ENCODE measurements at regions not wholly inside any gene's neighbourhood (a gene's known extent, or its start where the extent isn't known, plus 50 kb on each side); places are given as distances from the start of the nearest gene placed in this dataset.

GRCh38 chr17:72187556-72187955, 66.7 kb downstream of the SOX9 start:
- H3K27ac ChIP-seq, result no peak overlapping the region
- intact Hi-C loops (cut with DNase I), result no loop called here
- no peaks in the 10 kb centered on the region for H3K4me1 ChIP-seq (replicated peaks in 1 of 2)
- no peaks in the 10 kb centered on the region for H3K9me3 ChIP-seq (replicated peaks in 1 of 3)
- 48 to 67% (median 52%) methylated on average over 5 to 8 of the region's 8 CpGs for WGBS, 4 donors
- DNase-seq, result peak in 5 of 7 donors; percentile 13 to 57 (median 27)
- no peak for TF ChIP-seq POLR2A (IDR thresholded peaks at IDR 0.05)
- no peak for TF ChIP-seq CTCF (IDR thresholded peaks at IDR 0.05)
- H3K27me3 ChIP-seq, result no peaks in the 10 kb centered on the region
- H3K4me3 ChIP-seq, result no peak overlapping the region
- H3K36me3 ChIP-seq (replicated peaks in 1 of 2), result no peaks in the 10 kb centered on the region

- TF ChIP-seq CTCF (IDR thresholded peaks at IDR 0.05) (no peak), POLR2A (IDR thresholded peaks at IDR 0.05) (no peak)
- no peak for DNase-seq
- H3K4me3 ChIP-seq, result no peak overlapping the region
- intact Hi-C loops (cut with DNase I), result no loop called here
- H3K27me3 ChIP-seq, result no peaks in the 10 kb centered on the region
- H3K9me3 ChIP-seq (replicated peaks in 1 of 3), result no peaks in the 10 kb centered on the region
- no peaks in the 10 kb centered on the region for H3K4me1 ChIP-seq (replicated peaks in 1 of 2)
- WGBS, 4 donors, result 84 to 96% (median 92%) methylated on average over 2 of the region's 2 CpGs
- H3K36me3 ChIP-seq (replicated peaks in 1 of 2), result no peaks in the 10 kb centered on the region
- H3K27ac ChIP-seq, result no peak overlapping the region
Observed at GRCh38 chr17:72188801-72189200, 68.0 kb downstream of the SOX9 start.

GRCh38 chr17:72189768-72190593, 69.2 kb downstream of the SOX9 start:
- Histone ChIP-seq H3K27me3 (no peaks in the 10 kb centered on the region), H3K27ac (no peak overlapping the region), H3K36me3 (replicated peaks in 1 of 2) (no peaks in the 10 kb centered on the region), H3K4me1 (replicated peaks in 1 of 2) (no peaks in the 10 kb centered on the region), H3K4me3 (no peak overlapping the region), H3K9me3 (replicated peaks in 1 of 3) (no peaks in the 10 kb centered on the region)
- intact Hi-C loops (cut with DNase I), result no loop called here
- no peak for DNase-seq
- no peak for TF ChIP-seq POLR2A (IDR thresholded peaks at IDR 0.05)
- WGBS, 4 donors, result 62 to 81% (median 67%) methylated on average over 5 of the region's 5 CpGs

GRCh38 chr17:72191356-72191755, 70.5 kb downstream of the SOX9 start:
- H3K27ac ChIP-seq, result peak overlapping the region in 1 of 5 donors; percentile 23
- 66 to 81% (median 75%) methylated on average over 5 of the region's 5 CpGs for WGBS, 4 donors
- H3K36me3 ChIP-seq (replicated peaks in 1 of 2), result no peaks in the 10 kb centered on the region
- intact Hi-C loops (cut with DNase I), result no loop called here
- H3K9me3 ChIP-seq (replicated peaks in 1 of 3), result no peaks in the 10 kb centered on the region
- H3K4me3 ChIP-seq, result no peak overlapping the region
- no peak for TF ChIP-seq CTCF (IDR thresholded peaks at IDR 0.05)
- no peak for TF ChIP-seq POLR2A (IDR thresholded peaks at IDR 0.05)
- no peaks in the 10 kb centered on the region for H3K4me1 ChIP-seq (replicated peaks in 1 of 2)
- H3K27me3 ChIP-seq, result no peaks in the 10 kb centered on the region
- no peak for DNase-seq
